ENCODE measurements at regions not wholly inside any gene's neighbourhood (a gene's known extent, or its start where the extent isn't known, plus 50 kb on each side); places are given as distances from the start of the nearest gene placed in this dataset.
"Not testable (repeated sequence)": the region's sequence is repeated elsewhere in the genome, so short reads cannot be mapped to it uniquely, and the experiment has no call there.

GRCh38 chr12:65740873-65741600, 83.2 kb upstream of the HMGA2 start:
- TF ChIP-seq CTCF (IDR thresholded peaks at IDR 0.05; ENCODE audit: low read depth, low read length), result no peak
- no peaks in the 10 kb centered on the region for H3K27me3 ChIP-seq
- H3K36me3 ChIP-seq, result no peaks in the 10 kb centered on the region
- peak overlapping the region; percentile 64 for H3K27ac ChIP-seq
- no peaks in the 10 kb centered on the region for H3K9me3 ChIP-seq (ENCODE audit: low read depth)
- H3K4me3 ChIP-seq, result peak overlapping the region; percentile 72
- H3K4me1 ChIP-seq (ENCODE audit: low read depth), result peaks cover 5% of the 10 kb centered on the region
- peak; percentile 88 to 91 for DNase-seq (ENCODE audit: low read depth in 1 of 2, low spot score in 1 of 2)

- Histone ChIP-seq H3K27me3 (no peaks in the 10 kb centered on the region), H3K36me3 (no peaks in the 10 kb centered on the region), H3K27ac (peak overlapping the region; percentile 87), H3K9me3 (ENCODE audit: low read depth) (no peaks in the 10 kb centered on the region), H3K4me1 (ENCODE audit: low read depth) (peaks cover under 1% of the 10 kb centered on the region), H3K4me3 (peak overlapping the region; percentile 72)
- peak; percentile 64 to 71 for DNase-seq (ENCODE audit: low read depth in 1 of 2, low spot score in 1 of 2)
- no peak for TF ChIP-seq CTCF (IDR thresholded peaks at IDR 0.05; ENCODE audit: low read depth, low read length)
These were observed 82.6 kb upstream of the HMGA2 start for GRCh38 chr12:65741656-65742017.

- H3K4me1 ChIP-seq (ENCODE audit: low read depth), result peaks cover 4% of the 10 kb centered on the region
- no peaks in the 10 kb centered on the region for H3K9me3 ChIP-seq (ENCODE audit: low read depth)
- H3K4me3 ChIP-seq, result peak overlapping the region; percentile 72
- peak; percentile 57 to 84 for DNase-seq (ENCODE audit: low read depth in 1 of 2, low spot score in 1 of 2)
- H3K27me3 ChIP-seq, result no peaks in the 10 kb centered on the region
- no peak for TF ChIP-seq CTCF (IDR thresholded peaks at IDR 0.05; ENCODE audit: low read depth, low read length)
- no peaks in the 10 kb centered on the region for H3K36me3 ChIP-seq
- peak overlapping the region; percentile 87 for H3K27ac ChIP-seq
These were observed 82.0 kb upstream of the HMGA2 start for GRCh38 chr12:65742018-65743010.

GRCh38 chr12:65744236-65744840, 79.9 kb upstream of the HMGA2 start:
- not testable (repeated sequence) for H3K27me3 ChIP-seq; H3K36me3 ChIP-seq; DNase-seq (ENCODE audit: low read depth in 1 of 2, low spot score in 1 of 2); H3K4me1 ChIP-seq (ENCODE audit: low read depth); H3K9me3 ChIP-seq (ENCODE audit: low read depth); H3K4me3 ChIP-seq; H3K27ac ChIP-seq

- H3K27me3 ChIP-seq, result no peaks in the 10 kb centered on the region
- TF ChIP-seq CTCF (IDR thresholded peaks at IDR 0.05; ENCODE audit: low read depth, low read length), result no peak
- H3K27ac ChIP-seq, result no peak overlapping the region
- no peak overlapping the region for H3K4me3 ChIP-seq
- peaks cover 5% of the 10 kb centered on the region for H3K4me1 ChIP-seq (ENCODE audit: low read depth)
- no peaks in the 10 kb centered on the region for H3K36me3 ChIP-seq
- no peak for DNase-seq (ENCODE audit: low read depth in 1 of 2, low spot score in 1 of 2)
- H3K9me3 ChIP-seq (ENCODE audit: low read depth), result no peaks in the 10 kb centered on the region
These were observed 76.9 kb upstream of the HMGA2 start for GRCh38 chr12:65747338-65747737.

Measured in cardiac muscle cell (in vitro differentiated cells and primary cell).